ENCODE measurements at regions not wholly inside any gene's neighbourhood (a gene's known extent, or its start where the extent isn't known, plus 50 kb on each side); places are given as distances from the start of the nearest gene placed in this dataset.

DNA sequence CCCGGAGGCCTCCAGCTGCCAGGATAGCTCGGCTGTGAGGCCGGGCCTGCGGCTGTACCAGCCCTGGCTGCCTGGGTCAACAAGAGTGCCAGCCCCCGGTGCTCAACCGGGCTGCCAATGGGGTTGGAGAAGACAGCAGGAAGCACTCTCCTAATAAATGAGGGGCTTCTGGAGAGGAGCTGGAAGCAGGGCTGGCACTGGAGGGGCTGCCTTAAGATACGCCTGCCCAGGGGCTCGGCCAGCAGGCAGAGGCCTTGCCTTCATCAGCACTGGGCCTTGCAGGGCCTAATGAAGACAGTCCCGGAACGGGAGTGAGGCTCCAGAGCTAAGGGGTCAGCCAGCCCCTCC lies 73.6 kb downstream of the TEX51 start:
- ATAC-seq (0 out of 2 replicates have a peak, but pooled peaks have one; percentile 10), DNase-seq (ENCODE audit: low read depth, low spot score) (no peak)
- Histone ChIP-seq H3K4me3 (ENCODE audit: low read depth in 2 of 2, low read length in 2 of 2) (peak overlapping the region in 1 of 2 experiments; percentile 55; a peak in 1 of 4 replicates), H3K27ac (ENCODE audit: low read length) (no peak overlapping the region), H3K27me3 (ENCODE audit: control insufficient read depth, insufficient read depth, low read length) (peaks cover 17% of the 10 kb centered on the region), H3K9me3 (ENCODE audit: control insufficient read depth, insufficient read depth, low read depth, low read length) (no peaks in the 10 kb centered on the region), H3K4me1 (ENCODE audit: control insufficient read depth, insufficient read depth, low read length) (0 out of 2 replicates have a peak, but pooled peaks cover 2% of the 10 kb centered on the region), H3K36me3 (ENCODE audit: control insufficient read depth, insufficient read depth, low read length) (no peaks in the 10 kb centered on the region)
- POLR2A ChIA-PET, result no interaction called here
- BruUV-seq (replicated peaks), result no TSS peak
- CTCF ChIA-PET, result interaction anchor here (1.0 to 1.1 kb wide), 2 partner anchors 135 to 444 kb away, joined by 3 to 4 read pairs; no protein-coding TSS in a partner anchor
- in situ Hi-C loops (cut with HindIII; ENCODE audit: low pct_unique_long_range_greater_than_20kb, low sequenced_read_pairs), result no loop called here
- TF ChIP-seq SIN3A (IDR thresholded peaks at IDR 0.05; ENCODE audit: borderline replicate concordance, insufficient read depth, low read depth, low read length) (no peak), TCF7L2 (IDR thresholded peaks at IDR 0.05; ENCODE audit: low read depth, low read length) (no peak), POLR2AphosphoS5 (IDR thresholded peaks at IDR 0.05; ENCODE audit: low read depth, low read length) (no peak)
- TF ChIP-seq, protein P1, sequence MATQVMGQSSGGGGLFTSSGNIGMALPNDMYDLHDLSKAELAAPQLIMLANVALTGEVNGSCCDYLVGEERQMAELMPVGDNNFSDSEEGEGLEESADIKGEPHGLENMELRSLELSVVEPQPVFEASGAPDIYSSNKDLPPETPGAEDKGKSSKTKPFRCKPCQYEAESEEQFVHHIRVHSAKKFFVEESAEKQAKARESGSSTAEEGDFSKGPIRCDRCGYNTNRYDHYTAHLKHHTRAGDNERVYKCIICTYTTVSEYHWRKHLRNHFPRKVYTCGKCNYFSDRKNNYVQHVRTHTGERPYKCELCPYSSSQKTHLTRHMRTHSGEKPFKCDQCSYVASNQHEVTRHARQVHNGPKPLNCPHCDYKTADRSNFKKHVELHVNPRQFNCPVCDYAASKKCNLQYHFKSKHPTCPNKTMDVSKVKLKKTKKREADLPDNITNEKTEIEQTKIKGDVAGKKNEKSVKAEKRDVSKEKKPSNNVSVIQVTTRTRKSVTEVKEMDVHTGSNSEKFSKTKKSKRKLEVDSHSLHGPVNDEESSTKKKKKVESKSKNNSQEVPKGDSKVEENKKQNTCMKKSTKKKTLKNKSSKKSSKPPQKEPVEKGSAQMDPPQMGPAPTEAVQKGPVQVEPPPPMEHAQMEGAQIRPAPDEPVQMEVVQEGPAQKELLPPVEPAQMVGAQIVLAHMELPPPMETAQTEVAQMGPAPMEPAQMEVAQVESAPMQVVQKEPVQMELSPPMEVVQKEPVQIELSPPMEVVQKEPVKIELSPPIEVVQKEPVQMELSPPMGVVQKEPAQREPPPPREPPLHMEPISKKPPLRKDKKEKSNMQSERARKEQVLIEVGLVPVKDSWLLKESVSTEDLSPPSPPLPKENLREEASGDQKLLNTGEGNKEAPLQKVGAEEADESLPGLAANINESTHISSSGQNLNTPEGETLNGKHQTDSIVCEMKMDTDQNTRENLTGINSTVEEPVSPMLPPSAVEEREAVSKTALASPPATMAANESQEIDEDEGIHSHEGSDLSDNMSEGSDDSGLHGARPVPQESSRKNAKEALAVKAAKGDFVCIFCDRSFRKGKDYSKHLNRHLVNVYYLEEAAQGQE (IDR thresholded peaks at IDR 0.05; ENCODE audit: insufficient read depth in 1 of 2, low read depth in 2 of 2, low read length in 1 of 2), result no peak
- TF ChIP-seq, protein P2, sequence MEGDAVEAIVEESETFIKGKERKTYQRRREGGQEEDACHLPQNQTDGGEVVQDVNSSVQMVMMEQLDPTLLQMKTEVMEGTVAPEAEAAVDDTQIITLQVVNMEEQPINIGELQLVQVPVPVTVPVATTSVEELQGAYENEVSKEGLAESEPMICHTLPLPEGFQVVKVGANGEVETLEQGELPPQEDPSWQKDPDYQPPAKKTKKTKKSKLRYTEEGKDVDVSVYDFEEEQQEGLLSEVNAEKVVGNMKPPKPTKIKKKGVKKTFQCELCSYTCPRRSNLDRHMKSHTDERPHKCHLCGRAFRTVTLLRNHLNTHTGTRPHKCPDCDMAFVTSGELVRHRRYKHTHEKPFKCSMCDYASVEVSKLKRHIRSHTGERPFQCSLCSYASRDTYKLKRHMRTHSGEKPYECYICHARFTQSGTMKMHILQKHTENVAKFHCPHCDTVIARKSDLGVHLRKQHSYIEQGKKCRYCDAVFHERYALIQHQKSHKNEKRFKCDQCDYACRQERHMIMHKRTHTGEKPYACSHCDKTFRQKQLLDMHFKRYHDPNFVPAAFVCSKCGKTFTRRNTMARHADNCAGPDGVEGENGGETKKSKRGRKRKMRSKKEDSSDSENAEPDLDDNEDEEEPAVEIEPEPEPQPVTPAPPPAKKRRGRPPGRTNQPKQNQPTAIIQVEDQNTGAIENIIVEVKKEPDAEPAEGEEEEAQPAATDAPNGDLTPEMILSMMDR (IDR thresholded peaks at IDR 0.05), result peak; percentile 70
- intact Hi-C loops (cut with micrococcal nuclease; ENCODE audit: unreplicated experiment), result loop anchor here (10.0 kb wide), 1 partner anchor 167 kb away; no protein-coding TSS in a partner anchor

DNA sequence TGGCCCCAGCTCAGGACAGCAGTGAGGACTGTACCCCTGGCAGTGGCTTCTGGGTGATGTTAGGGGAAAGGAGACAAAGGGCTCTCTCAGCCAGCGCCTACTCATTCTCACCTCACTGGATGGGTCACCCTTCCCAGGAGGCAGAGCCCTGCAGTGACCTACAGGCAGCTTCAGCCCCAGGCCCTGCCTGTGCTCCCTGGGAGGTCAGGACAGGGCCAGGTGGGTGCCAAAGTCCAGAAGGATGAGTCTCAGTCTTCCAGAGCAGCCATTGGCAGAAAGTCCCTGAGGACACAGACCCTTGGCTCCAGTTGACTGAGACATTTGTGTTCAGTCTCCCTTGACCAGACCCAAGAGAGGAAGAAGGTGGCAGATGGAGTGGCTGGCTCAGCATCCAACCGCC lies 75.1 kb downstream of the TEX51 start:
- no peaks in the 10 kb centered on the region for H3K9me3 ChIP-seq (ENCODE audit: control insufficient read depth, insufficient read depth, low read depth, low read length)
- CTCF ChIA-PET, result no interaction called here
- no peak overlapping the region for H3K27ac ChIP-seq (ENCODE audit: low read length)
- POLR2A ChIA-PET, result no interaction called here
- in situ Hi-C loops (cut with HindIII; ENCODE audit: low pct_unique_long_range_greater_than_20kb, low sequenced_read_pairs) (no loop called here), intact Hi-C loops (cut with micrococcal nuclease; ENCODE audit: unreplicated experiment) (loop anchor here (10.0 kb wide), 1 partner anchor 169 kb away; no protein-coding TSS in a partner anchor)
- H3K4me1 ChIP-seq (ENCODE audit: control insufficient read depth, insufficient read depth, low read length), result 0 out of 2 replicates have a peak, but pooled peaks cover 2% of the 10 kb centered on the region
- TF ChIP-seq SIN3A (IDR thresholded peaks at IDR 0.05; ENCODE audit: borderline replicate concordance, insufficient read depth, low read depth, low read length) (no peak), TCF7L2 (IDR thresholded peaks at IDR 0.05; ENCODE audit: low read depth, low read length) (no peak), POLR2AphosphoS5 (IDR thresholded peaks at IDR 0.05; ENCODE audit: low read depth, low read length) (no peak)
- TF ChIP-seq, protein P2 (IDR thresholded peaks at IDR 0.05), result no peak
- TF ChIP-seq, protein P1 (IDR thresholded peaks at IDR 0.05; ENCODE audit: insufficient read depth in 1 of 2, low read depth in 2 of 2, low read length in 1 of 2), result no peak
- DNase-seq (ENCODE audit: low read depth, low spot score) (no peak), ATAC-seq (no peak)
- no peaks in the 10 kb centered on the region for H3K36me3 ChIP-seq (ENCODE audit: control insufficient read depth, insufficient read depth, low read length)
- BruUV-seq (replicated peaks), result no TSS peak
- peaks cover 13% of the 10 kb centered on the region for H3K27me3 ChIP-seq (ENCODE audit: control insufficient read depth, insufficient read depth, low read length)
- H3K4me3 ChIP-seq (ENCODE audit: low read depth in 2 of 2, low read length in 2 of 2), result no peak overlapping the region
